HL-60 (cell line): ENCODE measurements at regions not wholly inside any gene's neighbourhood (a gene's known extent, or its start where the extent isn't known, plus 50 kb on each side); places are given as distances from the start of the nearest gene placed in this dataset.

ENCODE experiments used
- GABPA ChIP-seq: IDR thresholded peaks from 2 replicates; pipeline ENCODE4 v1.6.1; 2012; ENCODE audit warnings: low read depth
- POLR2AphosphoS5 ChIP-seq: IDR thresholded peaks from 2 replicates; pipeline ENCODE4 v1.6.1; 2012; ENCODE audit warnings: low read depth
- TF ChIP-seq, protein P1 (sequence below): IDR thresholded peaks from one replicate; pipeline ENCODE4 v1.5.1; 2011; ENCODE audit warnings: low read length, control low read depth, inconsistent platforms; ENCODE audit not compliant: insufficient read depth

DNA sequence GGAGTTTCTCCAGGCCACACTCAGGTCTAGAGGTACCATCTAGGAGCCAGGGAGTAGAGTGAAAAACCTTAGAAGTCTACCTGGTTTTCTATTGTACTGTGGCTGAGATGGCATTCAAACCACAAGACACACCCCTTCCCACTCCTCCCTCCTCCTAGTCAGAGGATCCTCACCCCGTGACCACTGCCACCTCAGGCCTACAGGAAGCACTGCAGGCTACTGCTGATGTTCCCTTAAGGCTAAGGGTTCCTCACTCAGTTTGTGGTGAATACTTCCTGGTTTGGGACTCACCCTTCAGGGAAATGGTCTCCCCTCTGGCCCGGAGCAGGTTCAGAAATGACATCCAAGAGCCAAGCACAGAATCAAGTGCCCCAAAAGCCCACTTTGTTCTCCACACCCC is 1293.9 kb downstream of the JRKL start:
- TF ChIP-seq POLR2AphosphoS5 (no peak), GABPA (no peak)
- TF ChIP-seq, protein P1, sequence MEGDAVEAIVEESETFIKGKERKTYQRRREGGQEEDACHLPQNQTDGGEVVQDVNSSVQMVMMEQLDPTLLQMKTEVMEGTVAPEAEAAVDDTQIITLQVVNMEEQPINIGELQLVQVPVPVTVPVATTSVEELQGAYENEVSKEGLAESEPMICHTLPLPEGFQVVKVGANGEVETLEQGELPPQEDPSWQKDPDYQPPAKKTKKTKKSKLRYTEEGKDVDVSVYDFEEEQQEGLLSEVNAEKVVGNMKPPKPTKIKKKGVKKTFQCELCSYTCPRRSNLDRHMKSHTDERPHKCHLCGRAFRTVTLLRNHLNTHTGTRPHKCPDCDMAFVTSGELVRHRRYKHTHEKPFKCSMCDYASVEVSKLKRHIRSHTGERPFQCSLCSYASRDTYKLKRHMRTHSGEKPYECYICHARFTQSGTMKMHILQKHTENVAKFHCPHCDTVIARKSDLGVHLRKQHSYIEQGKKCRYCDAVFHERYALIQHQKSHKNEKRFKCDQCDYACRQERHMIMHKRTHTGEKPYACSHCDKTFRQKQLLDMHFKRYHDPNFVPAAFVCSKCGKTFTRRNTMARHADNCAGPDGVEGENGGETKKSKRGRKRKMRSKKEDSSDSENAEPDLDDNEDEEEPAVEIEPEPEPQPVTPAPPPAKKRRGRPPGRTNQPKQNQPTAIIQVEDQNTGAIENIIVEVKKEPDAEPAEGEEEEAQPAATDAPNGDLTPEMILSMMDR: no peak
